GM13976 (cell line): ENCODE measurements at regions not wholly inside any gene's neighbourhood (a gene's known extent, or its start where the extent isn't known, plus 50 kb on each side); places are given as distances from the start of the nearest gene placed in this dataset.

ENCODE experiments used
- DNase-seq: peaks from one replicate; pipeline ENCODE4 v3.0.0; 2012; ENCODE audit warnings: low spot score
- in situ Hi-C: fragments of 300-500 bp; cut with MboI; formaldehyde crosslinking; loops from one replicate; pipeline ENCODE4 v1.12.0; 2022; ENCODE audit warnings: low sequenced_read_pairs, mixed read lengths, inconsistent platforms; ENCODE audit not compliant: unreplicated experiment
- TF ChIP-seq, protein P1 (sequence below): IDR thresholded peaks from 2 replicates; pipeline ENCODE4 v1.5.1; 2012; ENCODE audit warnings: borderline replicate concordance, mild to moderate bottlenecking; ENCODE audit not compliant: insufficient read depth; ENCODE audit errors: extremely low read depth, missing control alignments, control extremely low read depth

DNA sequence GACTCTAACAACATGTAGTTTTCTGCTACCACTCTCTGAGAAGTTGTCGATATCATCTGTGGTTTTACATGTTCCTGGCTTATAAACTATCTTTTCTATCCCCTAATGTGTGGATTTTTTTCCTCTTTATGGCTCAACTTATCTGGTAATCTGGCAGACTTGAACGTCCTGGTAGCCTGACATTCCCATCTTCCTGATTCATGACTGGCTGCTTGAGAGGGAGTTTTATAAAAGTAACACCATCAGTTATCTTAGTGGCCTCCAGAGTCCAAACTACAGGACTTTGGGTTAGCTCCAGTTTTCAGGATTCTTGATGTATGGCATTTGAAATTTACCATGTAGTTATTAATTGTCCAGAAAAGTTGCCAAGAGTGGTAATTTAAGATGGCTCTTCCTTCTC is 174.0 kb upstream of the GULP1 start:
- TF ChIP-seq, protein P1, sequence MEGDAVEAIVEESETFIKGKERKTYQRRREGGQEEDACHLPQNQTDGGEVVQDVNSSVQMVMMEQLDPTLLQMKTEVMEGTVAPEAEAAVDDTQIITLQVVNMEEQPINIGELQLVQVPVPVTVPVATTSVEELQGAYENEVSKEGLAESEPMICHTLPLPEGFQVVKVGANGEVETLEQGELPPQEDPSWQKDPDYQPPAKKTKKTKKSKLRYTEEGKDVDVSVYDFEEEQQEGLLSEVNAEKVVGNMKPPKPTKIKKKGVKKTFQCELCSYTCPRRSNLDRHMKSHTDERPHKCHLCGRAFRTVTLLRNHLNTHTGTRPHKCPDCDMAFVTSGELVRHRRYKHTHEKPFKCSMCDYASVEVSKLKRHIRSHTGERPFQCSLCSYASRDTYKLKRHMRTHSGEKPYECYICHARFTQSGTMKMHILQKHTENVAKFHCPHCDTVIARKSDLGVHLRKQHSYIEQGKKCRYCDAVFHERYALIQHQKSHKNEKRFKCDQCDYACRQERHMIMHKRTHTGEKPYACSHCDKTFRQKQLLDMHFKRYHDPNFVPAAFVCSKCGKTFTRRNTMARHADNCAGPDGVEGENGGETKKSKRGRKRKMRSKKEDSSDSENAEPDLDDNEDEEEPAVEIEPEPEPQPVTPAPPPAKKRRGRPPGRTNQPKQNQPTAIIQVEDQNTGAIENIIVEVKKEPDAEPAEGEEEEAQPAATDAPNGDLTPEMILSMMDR, result no peak
- in situ Hi-C loops, result no loop called here
- DNase-seq, result no peak

DNA sequence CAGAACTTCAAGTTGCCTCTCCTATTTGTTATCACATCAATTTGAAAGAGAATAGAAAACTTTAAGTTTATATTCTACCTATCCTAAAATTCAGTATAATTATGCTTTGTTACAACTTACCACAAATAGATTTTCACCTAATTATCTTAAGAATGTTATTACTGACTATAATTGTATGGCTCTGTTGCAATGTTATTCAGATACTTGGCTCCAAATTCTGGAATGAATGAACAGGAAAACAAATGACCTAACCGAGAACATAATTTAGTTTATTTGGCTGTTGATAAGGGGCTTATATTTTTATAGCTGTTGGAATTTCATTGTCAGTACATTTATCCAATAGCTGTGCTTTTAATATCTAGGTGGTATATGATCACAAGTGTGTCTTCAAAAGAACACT is 173.2 kb upstream of the GULP1 start:
- no peak for DNase-seq
- in situ Hi-C loops, result no loop called here
- TF ChIP-seq, protein P1, result no peak

DNA sequence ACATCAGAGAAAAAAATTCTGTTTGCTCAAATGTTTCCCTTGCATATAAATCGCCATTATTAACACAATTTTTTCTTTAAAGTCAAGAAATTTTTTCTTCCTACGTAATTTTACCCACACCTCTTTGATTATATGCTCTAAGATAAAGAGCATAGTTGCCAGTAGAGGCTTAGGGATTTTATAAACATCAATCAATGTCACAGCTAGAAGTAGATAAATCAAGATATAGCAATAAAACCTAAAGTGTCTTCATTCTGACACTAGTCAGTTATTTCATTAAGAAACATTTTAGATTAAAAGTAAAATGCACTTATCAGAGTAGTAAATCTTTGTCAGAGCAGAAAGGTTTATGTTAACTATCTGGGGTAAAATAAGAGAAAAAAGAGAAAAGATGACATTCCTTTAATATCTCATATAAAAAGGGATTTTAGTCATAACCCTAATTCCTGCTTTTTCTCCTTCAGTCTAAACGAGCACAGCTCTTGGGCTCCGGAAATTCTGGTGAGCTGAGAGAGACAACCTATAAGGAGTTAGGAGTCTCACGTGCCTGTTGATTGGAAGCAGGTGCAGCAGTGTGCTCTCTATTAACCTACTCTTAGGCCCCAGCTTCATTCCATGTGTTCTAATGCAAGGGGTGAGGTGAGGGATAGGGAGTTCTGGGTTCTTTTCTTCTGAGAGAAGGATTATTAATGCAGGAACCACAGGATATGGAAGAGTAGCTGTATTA is 172.4 kb upstream of the GULP1 start:
- TF ChIP-seq, protein P1, result no peak
- no peak for DNase-seq
- in situ Hi-C loops, result no loop called here

DNA sequence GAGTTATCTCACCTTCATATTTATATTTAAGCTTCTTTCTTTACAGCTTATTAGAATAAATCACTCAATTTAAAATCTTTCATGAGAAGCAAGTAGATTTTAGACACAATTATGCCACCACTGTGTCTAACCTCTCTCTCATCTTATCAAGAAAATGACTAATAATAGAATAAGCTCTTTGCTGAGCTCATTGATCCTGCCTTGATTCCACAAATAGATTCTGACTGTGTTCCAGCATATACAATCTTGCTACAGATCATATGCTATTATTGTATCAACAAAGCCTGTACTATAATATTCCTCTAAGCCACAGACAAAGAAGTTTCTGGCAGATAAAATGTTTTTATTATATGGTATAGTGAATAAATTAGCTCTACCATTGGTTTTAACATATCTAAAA is 168.7 kb upstream of the GULP1 start:
- in situ Hi-C loops, result no loop called here
- TF ChIP-seq, protein P1, result no peak
- DNase-seq, result no peak

DNA sequence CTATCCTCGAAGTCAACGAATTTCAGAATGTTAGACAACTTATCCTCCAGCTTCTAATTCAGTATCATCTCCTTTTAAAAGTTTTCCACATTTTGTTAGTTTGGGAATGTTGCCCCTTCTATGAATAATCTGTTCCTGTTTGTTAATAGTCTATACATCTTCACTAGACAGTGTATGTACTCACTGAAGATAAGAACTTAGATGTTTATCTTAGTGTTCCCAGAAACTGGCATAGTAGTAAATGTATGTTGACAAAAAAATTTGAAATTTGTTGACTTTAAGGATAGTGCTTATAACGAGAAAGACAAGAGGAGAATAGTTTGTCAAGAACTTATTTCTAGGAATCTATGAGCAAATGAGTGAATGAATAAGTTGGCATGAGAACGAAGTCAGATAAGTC is 162.0 kb upstream of the GULP1 start:
- in situ Hi-C loops, result no loop called here
- no peak for DNase-seq
- TF ChIP-seq, protein P1, result no peak

DNA sequence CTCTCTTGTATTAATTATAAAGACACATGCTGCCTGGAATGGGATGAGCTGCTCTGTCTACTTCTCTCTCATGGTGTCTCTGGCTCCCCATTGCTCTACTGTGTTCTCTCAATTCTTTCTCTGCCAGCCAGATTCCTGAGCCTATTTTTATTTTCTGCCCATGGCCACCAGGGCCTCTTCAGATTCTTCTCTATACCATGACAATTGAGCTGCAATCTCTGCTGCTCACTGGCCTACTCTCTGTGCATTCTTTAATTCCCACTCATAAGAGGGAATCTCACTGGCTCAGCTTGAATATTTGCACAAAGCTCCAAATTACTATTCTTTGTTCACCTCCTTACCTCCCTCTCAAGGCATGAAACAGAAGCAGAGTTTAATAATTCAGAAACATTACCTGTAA is 161.4 kb upstream of the GULP1 start:
- TF ChIP-seq, protein P1, result no peak
- in situ Hi-C loops, result no loop called here
- no peak for DNase-seq
